CD4-positive, alpha-beta T cell (primary cell): ENCODE measurements at regions not wholly inside any gene's neighbourhood (a gene's known extent, or its start where the extent isn't known, plus 50 kb on each side); places are given as distances from the start of the nearest gene placed in this dataset.

Experiments used
- ATAC-seq: fragments of 200-7000 bp; cut with Tn5 transposase; one replicate; pipeline ENCODE4 v1.10.0; 2022; ENCODE audit warnings: mild to moderate bottlenecking; ENCODE audit not compliant: poor library complexity
- CTCF ChIA-PET: fragments of 350-600 bp; sonication (Branson Sonifier 250); formaldehyde crosslinking; loops from one replicate; lab custom pipeline; 2021; ENCODE audit warnings: antibody characterized with exemption, inconsistent platforms; lab: Charles Lee
- POLR2A ChIA-PET: fragments of 350-600 bp; sonication (Branson Sonifier 250); formaldehyde crosslinking; loops from one replicate; lab custom pipeline; 2021; ENCODE audit warnings: antibody characterized with exemption, inconsistent platforms; lab: Charles Lee
- DNase-seq, 14 experiments: peaks; one replicate each; pipeline ENCODE4 v3.0.0-alpha.2; 2013 to 2020; ENCODE audit warnings: mixed read lengths in 2 of 14
- H3K27ac ChIP-seq, 2 donors: one replicate each; pipeline versions ENCODE4 v1.5.1 to v1.7.0; 2013; ENCODE audit warnings: low read length in 2 of 2, low read depth in 1 of 2, mild to moderate bottlenecking in 1 of 2
- H3K27me3 ChIP-seq, 2 experiments: 1 replicate in 1 of 2; 2 replicates in 1 of 2; pipeline versions ENCODE4 v1.6.1 to v1.7.0; 2013; ENCODE audit warnings: low read length in 2 of 2, control low read depth in 1 of 2, mild to moderate bottlenecking in 1 of 2, moderate library complexity in 1 of 2; ENCODE audit not compliant: insufficient read depth in 2 of 2, control insufficient read depth in 1 of 2
- H3K36me3 ChIP-seq: one replicate; pipeline ENCODE4 v1.6.1; 2013; ENCODE audit warnings: low read length, control low read depth; ENCODE audit not compliant: insufficient read depth
- H3K4me1 ChIP-seq: one replicate; pipeline ENCODE4 v1.6.1; 2013; ENCODE audit warnings: low read length, control low read depth; ENCODE audit not compliant: insufficient read depth
- H3K4me3 ChIP-seq: one replicate; pipeline ENCODE4 v1.5.1; 2013; ENCODE audit warnings: mild to moderate bottlenecking, low read length, moderate library complexity
- H3K9me3 ChIP-seq, 2 experiments: 1 replicate in 1 of 2; 2 replicates in 1 of 2; pipeline versions ENCODE4 v1.6.1 to v1.7.0; 2013; ENCODE audit warnings: low read length in 2 of 2, mild to moderate bottlenecking in 2 of 2, control low read depth in 1 of 2, moderate library complexity in 1 of 2; ENCODE audit not compliant: control insufficient read depth in 1 of 2, insufficient read depth in 1 of 2
- H3K27ac Mint-ChIP-seq: one replicate; pipeline ENCODE4 v1.8.0; 2020; ENCODE audit warnings: mixed read lengths
- H3K27me3 Mint-ChIP-seq: one replicate; pipeline ENCODE4 v1.8.0; 2021; ENCODE audit warnings: mixed read lengths
- H3K36me3 Mint-ChIP-seq: one replicate; pipeline ENCODE4 v1.8.0; 2021; ENCODE audit warnings: low read depth, mixed read lengths
- H3K4me1 Mint-ChIP-seq: one replicate; pipeline ENCODE4 v1.8.0; 2021; ENCODE audit warnings: low read depth, mixed read lengths
- H3K4me3 Mint-ChIP-seq: one replicate; pipeline ENCODE4 v1.8.0; 2020; ENCODE audit warnings: mild to moderate bottlenecking, mixed read lengths
- H3K9me3 Mint-ChIP-seq: one replicate; pipeline ENCODE4 v1.8.0; 2020; ENCODE audit warnings: mixed read lengths
- CTCF ChIP-seq: fragments of 200-600 bp; IDR thresholded peaks from one replicate; pipeline ENCODE4 v1.8.0; 2022; ENCODE audit warnings: antibody characterized with exemption, mild to moderate bottlenecking
- intact Hi-C, 2 experiments: fragments of 100-400 bp; cut with DNase I in 1 of 2; cut with micrococcal nuclease in 1 of 2; formaldehyde crosslinking; loops; one replicate each; pipeline versions ENCODE4 v1.15.1 to v1.9.0; 2023 to 2025; cut with DNase I, micrococcal nuclease

GRCh38 chr22:22358686-22359085 lies 114.1 kb downstream of the VPREB1 start:
- H3K4me1 ChIP-seq = peaks cover 6% of the 10 kb centered on the region
- H3K27me3 ChIP-seq = peaks cover 8 to 10% of the 10 kb centered on the region in 2 experiments
- no peak overlapping the region for H3K4me3 ChIP-seq
- intact Hi-C loops = no loop called here
- ATAC-seq = no peak
- Mint-ChIP-seq H3K27me3 (peaks cover 64% of the 10 kb centered on the region), H3K9me3 (no peaks in the 10 kb centered on the region), H3K4me3 (no peak overlapping the region), H3K4me1 (peaks cover 6% of the 10 kb centered on the region), H3K27ac (no peak overlapping the region), H3K36me3 (no peaks in the 10 kb centered on the region)
- ChIA-PET CTCF (no interaction called here), POLR2A (no interaction called here)
- no peak overlapping the region for H3K27ac ChIP-seq
- H3K9me3 ChIP-seq = no peaks in the 10 kb centered on the region
- no peaks in the 10 kb centered on the region for H3K36me3 ChIP-seq
- no peak for TF ChIP-seq CTCF
- DNase-seq = no peak

- no peaks in the 10 kb centered on the region for H3K9me3 Mint-ChIP-seq
- TF ChIP-seq CTCF = no peak
- peaks cover 6% of the 10 kb centered on the region for H3K4me1 Mint-ChIP-seq
- no peak overlapping the region for H3K27ac Mint-ChIP-seq
- H3K4me3 ChIP-seq = no peak overlapping the region
- peaks cover 8 to 10% of the 10 kb centered on the region in 2 experiments for H3K27me3 ChIP-seq
- no peak overlapping the region for H3K27ac ChIP-seq
- intact Hi-C loops = no loop called here
- peaks cover 63% of the 10 kb centered on the region for H3K27me3 Mint-ChIP-seq
- H3K36me3 ChIP-seq = no peaks in the 10 kb centered on the region
- ChIA-PET CTCF (no interaction called here), POLR2A (no interaction called here)
- ATAC-seq (no peak), DNase-seq (no peak)
- H3K4me1 ChIP-seq = peaks cover 6% of the 10 kb centered on the region
- no peaks in the 10 kb centered on the region for H3K36me3 Mint-ChIP-seq
- no peaks in the 10 kb centered on the region for H3K9me3 ChIP-seq
- H3K4me3 Mint-ChIP-seq = no peak overlapping the region
Measured at GRCh38 chr22:22359465-22359864, 114.9 kb downstream of the VPREB1 start.

GRCh38 chr22:22360014-22360413 lies 115.4 kb downstream of the VPREB1 start:
- ATAC-seq = no peak
- Histone ChIP-seq H3K4me1 (peaks cover 6% of the 10 kb centered on the region), H3K9me3 (no peaks in the 10 kb centered on the region), H3K36me3 (no peaks in the 10 kb centered on the region), H3K27me3 (peaks cover 8 to 11% of the 10 kb centered on the region in 2 experiments), H3K27ac (no peak overlapping the region), H3K4me3 (no peak overlapping the region)
- CTCF ChIA-PET = no interaction called here
- peaks cover 6% of the 10 kb centered on the region for H3K4me1 Mint-ChIP-seq
- H3K4me3 Mint-ChIP-seq = no peak overlapping the region
- no peak for TF ChIP-seq CTCF
- no peak overlapping the region for H3K27ac Mint-ChIP-seq
- DNase-seq = no peak
- no peaks in the 10 kb centered on the region for H3K36me3 Mint-ChIP-seq
- H3K9me3 Mint-ChIP-seq = no peaks in the 10 kb centered on the region
- peaks cover 58% of the 10 kb centered on the region for H3K27me3 Mint-ChIP-seq
- intact Hi-C loops = no loop called here
- POLR2A ChIA-PET = no interaction called here
